ENCODE measurements at regions not wholly inside any gene's neighbourhood (a gene's known extent, or its start where the extent isn't known, plus 50 kb on each side); places are given as distances from the start of the nearest gene placed in this dataset.

DNA sequence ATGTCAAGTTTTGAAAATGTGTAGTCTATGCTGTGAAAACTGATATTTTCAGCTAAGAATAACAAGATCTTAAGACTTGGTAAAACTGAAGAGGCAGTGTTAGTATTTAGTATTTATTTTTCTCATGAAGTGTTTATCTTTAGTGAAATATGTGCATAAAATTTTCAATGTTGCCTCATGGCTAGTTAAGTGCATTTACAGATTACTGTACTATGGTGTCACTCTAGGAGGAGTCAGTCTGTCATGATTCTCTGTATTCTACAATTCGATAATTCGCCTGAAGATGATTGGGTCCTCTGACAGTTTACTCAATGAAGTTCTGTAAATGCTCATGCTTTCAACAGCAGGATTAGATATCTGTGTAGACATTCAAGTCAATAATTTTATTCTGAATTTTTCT, 488.1 kb upstream of the GRM3 start:
- no peak for DNase-seq (ENCODE audit: low spot score)
- WGBS = 78% methylated on average over 2 of the region's 2 CpGs
- no peaks in the 10 kb centered on the region for H3K4me1 ChIP-seq (ENCODE audit: control insufficient read depth in 4 of 4, insufficient read depth in 4 of 4, low read length in 3 of 4)
- H3K4me3 ChIP-seq (ENCODE audit: low read depth in 1 of 3, low read length in 3 of 3) = no peak overlapping the region
- H3K9me3 ChIP-seq (ENCODE audit: control insufficient read depth in 4 of 4, low read length in 3 of 4) = no peaks in the 10 kb centered on the region
- TF ChIP-seq RAD21 (IDR thresholded peaks at IDR 0.05) = no peak
- no peak for TF ChIP-seq SP1 (IDR thresholded peaks at IDR 0.05)
- no peak for TF ChIP-seq HNF4A (conservative IDR thresholded peaks at IDR 0.05)
- TF ChIP-seq, protein P1, sequence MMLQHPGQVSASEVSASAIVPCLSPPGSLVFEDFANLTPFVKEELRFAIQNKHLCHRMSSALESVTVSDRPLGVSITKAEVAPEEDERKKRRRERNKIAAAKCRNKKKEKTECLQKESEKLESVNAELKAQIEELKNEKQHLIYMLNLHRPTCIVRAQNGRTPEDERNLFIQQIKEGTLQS (IDR thresholded peaks at IDR 0.05) = no peak
- no peak for TF ChIP-seq FOXA1 (IDR thresholded peaks at IDR 0.05)
- TF ChIP-seq HNF4G (IDR thresholded peaks at IDR 0.05) = no peak
- no peak for TF ChIP-seq JUND (IDR thresholded peaks at IDR 0.05)
- TF ChIP-seq RXRA (IDR thresholded peaks at IDR 0.05) = no peak
- TF ChIP-seq, protein P2, sequence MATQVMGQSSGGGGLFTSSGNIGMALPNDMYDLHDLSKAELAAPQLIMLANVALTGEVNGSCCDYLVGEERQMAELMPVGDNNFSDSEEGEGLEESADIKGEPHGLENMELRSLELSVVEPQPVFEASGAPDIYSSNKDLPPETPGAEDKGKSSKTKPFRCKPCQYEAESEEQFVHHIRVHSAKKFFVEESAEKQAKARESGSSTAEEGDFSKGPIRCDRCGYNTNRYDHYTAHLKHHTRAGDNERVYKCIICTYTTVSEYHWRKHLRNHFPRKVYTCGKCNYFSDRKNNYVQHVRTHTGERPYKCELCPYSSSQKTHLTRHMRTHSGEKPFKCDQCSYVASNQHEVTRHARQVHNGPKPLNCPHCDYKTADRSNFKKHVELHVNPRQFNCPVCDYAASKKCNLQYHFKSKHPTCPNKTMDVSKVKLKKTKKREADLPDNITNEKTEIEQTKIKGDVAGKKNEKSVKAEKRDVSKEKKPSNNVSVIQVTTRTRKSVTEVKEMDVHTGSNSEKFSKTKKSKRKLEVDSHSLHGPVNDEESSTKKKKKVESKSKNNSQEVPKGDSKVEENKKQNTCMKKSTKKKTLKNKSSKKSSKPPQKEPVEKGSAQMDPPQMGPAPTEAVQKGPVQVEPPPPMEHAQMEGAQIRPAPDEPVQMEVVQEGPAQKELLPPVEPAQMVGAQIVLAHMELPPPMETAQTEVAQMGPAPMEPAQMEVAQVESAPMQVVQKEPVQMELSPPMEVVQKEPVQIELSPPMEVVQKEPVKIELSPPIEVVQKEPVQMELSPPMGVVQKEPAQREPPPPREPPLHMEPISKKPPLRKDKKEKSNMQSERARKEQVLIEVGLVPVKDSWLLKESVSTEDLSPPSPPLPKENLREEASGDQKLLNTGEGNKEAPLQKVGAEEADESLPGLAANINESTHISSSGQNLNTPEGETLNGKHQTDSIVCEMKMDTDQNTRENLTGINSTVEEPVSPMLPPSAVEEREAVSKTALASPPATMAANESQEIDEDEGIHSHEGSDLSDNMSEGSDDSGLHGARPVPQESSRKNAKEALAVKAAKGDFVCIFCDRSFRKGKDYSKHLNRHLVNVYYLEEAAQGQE (IDR thresholded peaks at IDR 0.05) = no peak
- TF ChIP-seq, protein P3, sequence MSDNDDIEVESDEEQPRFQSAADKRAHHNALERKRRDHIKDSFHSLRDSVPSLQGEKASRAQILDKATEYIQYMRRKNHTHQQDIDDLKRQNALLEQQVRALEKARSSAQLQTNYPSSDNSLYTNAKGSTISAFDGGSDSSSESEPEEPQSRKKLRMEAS (IDR thresholded peaks at IDR 0.05) = no peak
- no peak for TF ChIP-seq FOXA2 (IDR thresholded peaks at IDR 0.05)
- TF ChIP-seq EGR1 (IDR thresholded peaks at IDR 0.05; ENCODE audit: low read depth in 2 of 2) = no peak
- TF ChIP-seq, protein P4, sequence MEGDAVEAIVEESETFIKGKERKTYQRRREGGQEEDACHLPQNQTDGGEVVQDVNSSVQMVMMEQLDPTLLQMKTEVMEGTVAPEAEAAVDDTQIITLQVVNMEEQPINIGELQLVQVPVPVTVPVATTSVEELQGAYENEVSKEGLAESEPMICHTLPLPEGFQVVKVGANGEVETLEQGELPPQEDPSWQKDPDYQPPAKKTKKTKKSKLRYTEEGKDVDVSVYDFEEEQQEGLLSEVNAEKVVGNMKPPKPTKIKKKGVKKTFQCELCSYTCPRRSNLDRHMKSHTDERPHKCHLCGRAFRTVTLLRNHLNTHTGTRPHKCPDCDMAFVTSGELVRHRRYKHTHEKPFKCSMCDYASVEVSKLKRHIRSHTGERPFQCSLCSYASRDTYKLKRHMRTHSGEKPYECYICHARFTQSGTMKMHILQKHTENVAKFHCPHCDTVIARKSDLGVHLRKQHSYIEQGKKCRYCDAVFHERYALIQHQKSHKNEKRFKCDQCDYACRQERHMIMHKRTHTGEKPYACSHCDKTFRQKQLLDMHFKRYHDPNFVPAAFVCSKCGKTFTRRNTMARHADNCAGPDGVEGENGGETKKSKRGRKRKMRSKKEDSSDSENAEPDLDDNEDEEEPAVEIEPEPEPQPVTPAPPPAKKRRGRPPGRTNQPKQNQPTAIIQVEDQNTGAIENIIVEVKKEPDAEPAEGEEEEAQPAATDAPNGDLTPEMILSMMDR (IDR thresholded peaks at IDR 0.05; ENCODE audit: low read depth, low read length, missing input control) = no peak
- no peak for TF ChIP-seq YY1 (IDR thresholded peaks at IDR 0.05)
- TF ChIP-seq, protein P5, sequence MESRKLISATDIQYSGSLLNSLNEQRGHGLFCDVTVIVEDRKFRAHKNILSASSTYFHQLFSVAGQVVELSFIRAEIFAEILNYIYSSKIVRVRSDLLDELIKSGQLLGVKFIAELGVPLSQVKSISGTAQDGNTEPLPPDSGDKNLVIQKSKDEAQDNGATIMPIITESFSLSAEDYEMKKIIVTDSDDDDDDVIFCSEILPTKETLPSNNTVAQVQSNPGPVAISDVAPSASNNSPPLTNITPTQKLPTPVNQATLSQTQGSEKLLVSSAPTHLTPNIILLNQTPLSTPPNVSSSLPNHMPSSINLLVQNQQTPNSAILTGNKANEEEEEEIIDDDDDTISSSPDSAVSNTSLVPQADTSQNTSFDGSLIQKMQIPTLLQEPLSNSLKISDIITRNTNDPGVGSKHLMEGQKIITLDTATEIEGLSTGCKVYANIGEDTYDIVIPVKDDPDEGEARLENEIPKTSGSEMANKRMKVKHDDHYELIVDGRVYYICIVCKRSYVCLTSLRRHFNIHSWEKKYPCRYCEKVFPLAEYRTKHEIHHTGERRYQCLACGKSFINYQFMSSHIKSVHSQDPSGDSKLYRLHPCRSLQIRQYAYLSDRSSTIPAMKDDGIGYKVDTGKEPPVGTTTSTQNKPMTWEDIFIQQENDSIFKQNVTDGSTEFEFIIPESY (IDR thresholded peaks at IDR 0.05) = no peak
- TF ChIP-seq GABPA (IDR thresholded peaks at IDR 0.05 in 1 of 2, conservative IDR thresholded peaks at IDR 0.05 in 1 of 2) = no peak
- TF ChIP-seq NR2F2 (IDR thresholded peaks at IDR 0.05) = no peak
- TF ChIP-seq TAF1 (conservative IDR thresholded peaks at IDR 0.05) = no peak
- H3K36me3 ChIP-seq (ENCODE audit: control insufficient read depth in 4 of 4, insufficient read depth in 3 of 4, low read depth in 1 of 4, low read length in 3 of 4) = no peaks in the 10 kb centered on the region
- H3K27ac ChIP-seq (ENCODE audit: low read depth in 1 of 2, low read length in 2 of 2) = no peak overlapping the region
- no peak overlapping the region for H3K9ac ChIP-seq (ENCODE audit: low read depth in 1 of 2, low read length in 2 of 2)
- no peaks in the 10 kb centered on the region for H3K27me3 ChIP-seq (ENCODE audit: control insufficient read depth in 4 of 4, insufficient read depth in 4 of 4, low read length in 3 of 4)

Data from liver (tissue), 8 donors.